NCI-H2029 (cell line): ENCODE measurements at regions not wholly inside any gene's neighbourhood (a gene's known extent, or its start where the extent isn't known, plus 50 kb on each side); places are given as distances from the start of the nearest gene placed in this dataset.
"Not testable (repeated sequence)": the region's sequence is repeated elsewhere in the genome, so short reads cannot be mapped to it uniquely, and the experiment has no call there.

Experiments used
- DNase-seq: peaks from one replicate; lab custom pipeline; 2025; lab: John Stamatoyannopoulos, UW

- DNase-seq: no peak
These were observed 178.1 kb upstream of the SEMA3E start for GRCh38 chr7:83827036-83827435.

DNA sequence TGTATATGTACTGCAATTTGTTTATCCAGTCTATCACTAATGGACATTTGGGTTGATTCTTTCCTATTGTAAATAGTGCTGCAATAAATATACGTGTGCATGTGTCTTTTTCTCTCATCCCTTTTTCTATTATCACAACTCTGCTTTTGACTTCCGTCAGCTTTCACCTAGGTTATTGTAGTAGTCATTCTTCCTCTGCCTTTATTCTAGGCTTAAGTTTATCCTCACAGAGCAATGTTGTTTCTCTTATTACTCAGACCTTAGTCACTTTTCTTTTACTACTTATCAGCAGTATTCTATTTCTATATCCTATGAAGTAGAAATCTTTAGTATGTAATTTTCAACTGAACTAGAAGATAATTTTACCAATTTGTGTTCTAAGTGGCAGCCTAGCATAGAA, 175.3 kb upstream of the SEMA3E start:
- DNase-seq: no peak

DNA sequence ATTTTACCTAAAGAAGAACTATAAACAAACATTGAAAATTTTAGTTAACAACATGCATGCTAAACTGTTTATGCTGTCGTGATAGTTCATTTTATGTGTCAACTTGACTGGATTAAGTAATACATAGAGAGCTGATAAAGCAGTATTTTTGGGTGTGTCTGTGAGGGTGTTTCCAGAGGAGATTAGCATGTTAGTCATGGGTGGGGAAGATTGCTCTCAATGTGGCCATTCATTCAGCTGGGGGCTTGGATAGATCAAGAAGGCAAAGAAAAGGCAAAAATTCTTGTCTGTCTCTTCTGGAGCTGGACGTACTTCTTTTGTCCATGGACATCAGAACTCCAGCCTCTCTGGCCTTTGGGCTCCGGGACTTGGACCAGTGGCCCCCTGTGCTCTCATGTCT, 172.9 kb upstream of the SEMA3E start:
- no peak for DNase-seq

- no peak for DNase-seq
These were observed 171.7 kb upstream of the SEMA3E start for GRCh38 chr7:83820641-83821040.

GRCh38 chr7:83819911-83820310, 171.0 kb upstream of the SEMA3E start:
- DNase-seq: no peak

DNA sequence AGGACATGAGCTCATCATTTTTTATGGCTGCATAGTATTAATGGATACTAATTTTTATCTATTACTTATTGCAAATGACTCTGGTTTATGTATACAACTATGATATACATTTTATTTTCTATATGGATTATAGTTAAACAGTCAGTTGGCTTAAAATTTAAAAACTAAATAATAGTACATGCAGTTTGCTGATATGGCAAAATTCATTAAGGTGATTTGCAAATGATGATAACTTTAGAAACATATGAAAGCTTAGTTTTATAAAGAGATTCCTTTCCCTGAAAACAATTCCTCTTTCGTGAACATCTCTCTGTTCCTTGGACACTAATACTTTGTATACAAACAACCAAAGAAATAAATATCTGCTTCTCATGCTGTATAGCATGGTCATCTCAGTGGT, 165.5 kb upstream of the SEMA3E start:
- no peak for DNase-seq

DNA sequence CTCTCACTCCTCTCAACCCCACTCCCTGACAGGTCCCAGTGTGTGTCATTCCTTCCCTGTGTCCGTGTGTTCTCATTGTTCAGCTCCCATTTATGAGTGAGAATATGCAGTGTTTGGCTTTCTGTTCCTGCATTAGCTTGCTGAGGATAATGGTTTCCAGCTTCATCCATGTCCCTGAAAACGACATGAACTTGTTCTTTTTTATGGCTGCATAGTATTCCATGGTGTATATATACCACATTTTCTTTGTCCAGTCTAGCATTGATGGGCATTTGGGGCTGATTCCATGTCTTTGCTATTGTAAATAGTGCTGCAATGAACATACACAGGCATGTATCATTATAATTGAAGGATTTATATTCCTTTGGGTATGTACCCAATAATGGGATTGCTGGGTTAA, 163.6 kb upstream of the SEMA3E start:
- not testable (repeated sequence) for DNase-seq

GRCh38 chr7:83808982-83809381, 160.0 kb upstream of the SEMA3E start:
- DNase-seq: no peak

DNA sequence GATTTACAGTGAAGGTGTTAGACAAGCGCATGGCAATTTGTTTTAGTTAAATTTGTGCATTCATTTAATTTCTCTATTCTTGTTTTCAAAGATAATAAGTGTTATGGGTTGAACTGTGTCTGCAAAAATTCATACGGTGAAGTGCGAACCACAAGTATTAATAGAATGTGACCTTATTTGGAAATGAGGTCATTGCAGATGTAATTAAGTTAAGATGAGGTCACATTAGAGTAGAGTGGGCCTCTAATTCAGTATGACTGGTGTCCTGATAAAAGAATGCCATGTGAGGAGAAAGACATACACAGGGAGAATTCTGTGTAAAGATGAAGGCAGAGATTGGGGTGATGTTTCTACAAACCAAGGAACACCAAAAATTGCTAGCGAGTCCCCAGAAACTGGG, 158.8 kb upstream of the SEMA3E start:
- DNase-seq: no peak

DNA sequence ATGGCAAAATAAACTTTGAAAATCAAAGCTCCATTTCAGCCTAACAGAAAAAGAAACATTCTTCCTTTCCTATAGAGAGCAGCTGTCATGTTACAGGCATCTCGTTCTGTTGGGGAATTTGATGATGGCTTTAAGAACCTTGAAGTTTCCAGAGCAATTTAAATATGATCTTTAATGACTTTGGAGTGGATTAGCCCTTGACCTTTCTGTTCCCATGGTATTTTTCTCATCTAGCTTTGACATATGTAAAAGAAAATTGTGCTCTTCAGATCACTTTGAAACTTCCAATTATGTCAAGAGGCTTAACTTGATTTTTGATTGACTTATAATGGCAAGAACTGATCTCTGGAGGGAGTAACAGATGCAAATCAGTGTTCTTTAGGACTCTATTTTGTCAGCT, 157.6 kb upstream of the SEMA3E start:
- DNase-seq: no peak

GRCh38 chr7:83799333-83799732, 150.4 kb upstream of the SEMA3E start:
- no peak for DNase-seq

GRCh38 chr7:83798489-83798888, 149.6 kb upstream of the SEMA3E start:
- DNase-seq: no peak

DNA sequence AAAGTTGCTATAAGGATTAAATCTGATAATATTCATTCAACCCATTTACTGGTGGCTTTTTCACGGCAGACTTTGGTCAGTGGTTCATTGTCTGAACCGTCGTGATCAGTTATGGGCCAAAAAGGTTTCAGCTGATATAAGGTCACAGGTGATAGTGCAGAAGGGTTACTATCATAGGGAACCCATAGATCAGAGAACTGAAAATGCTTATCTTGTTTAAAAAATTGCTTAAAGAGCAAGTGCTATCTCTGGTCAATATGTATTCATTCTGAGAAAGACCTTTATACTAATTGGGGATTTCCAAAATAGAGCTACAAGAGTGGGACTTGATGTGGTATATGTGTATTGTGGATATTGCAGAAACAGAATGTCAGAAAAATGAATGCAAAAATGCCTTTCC, 147.8 kb upstream of the SEMA3E start:
- no peak for DNase-seq

DNA sequence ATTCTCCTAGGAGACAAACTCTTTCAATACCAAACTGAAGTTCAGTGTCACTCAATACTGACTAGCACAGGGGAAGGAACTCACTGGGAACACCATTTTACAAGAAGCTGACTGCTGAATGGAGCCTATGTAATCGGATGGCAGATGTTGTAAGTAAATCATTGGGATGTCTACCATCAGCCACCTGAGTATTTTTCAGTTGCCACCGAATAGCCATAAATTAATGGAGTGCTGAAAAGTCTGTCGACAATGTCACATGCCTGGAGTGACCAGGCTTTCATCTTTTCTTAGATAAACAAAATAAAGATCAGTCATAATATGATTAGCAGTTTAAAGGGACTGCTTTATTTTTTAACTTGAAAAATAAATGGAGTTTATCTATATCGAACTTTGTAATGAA, 145.9 kb upstream of the SEMA3E start:
- DNase-seq: no peak

DNA sequence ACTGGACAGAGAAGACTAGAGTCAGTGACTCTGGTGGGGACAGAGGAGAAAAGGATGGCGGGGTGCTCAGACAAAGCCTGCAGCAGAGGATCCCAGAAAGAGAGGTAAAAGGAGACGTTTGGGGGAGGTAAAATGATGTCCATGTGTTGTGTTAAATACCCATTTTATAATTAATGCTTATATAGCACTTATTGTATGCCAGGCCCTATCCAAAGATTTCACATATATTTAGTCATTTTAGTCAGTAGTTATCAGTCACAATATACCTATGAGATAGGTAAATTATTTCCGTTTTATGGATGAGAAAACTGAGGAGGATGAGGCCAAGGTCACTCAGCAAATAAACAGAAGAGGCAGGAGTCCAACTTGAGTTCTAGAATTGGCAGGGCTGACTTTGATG, 144.6 kb upstream of the SEMA3E start:
- DNase-seq: no peak

DNA sequence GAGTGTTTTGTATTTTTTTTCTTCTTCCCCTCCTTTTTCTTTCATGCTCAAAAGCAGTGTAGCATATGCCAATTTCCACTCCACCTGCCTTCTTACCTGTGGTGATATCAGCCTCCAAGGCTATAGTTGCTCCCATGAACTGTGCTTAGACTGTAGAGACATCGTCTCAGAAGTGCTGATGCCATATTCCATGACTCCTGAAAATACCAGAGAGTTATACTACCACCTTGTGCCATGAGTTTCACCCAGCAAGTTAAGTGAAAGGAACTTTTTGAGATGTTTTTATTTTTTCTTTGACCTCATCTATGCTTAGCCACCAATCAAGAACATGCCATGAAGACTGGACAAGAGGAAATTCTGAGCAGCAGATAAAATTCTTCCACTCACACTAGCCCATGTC, 142.8 kb upstream of the SEMA3E start:
- no peak for DNase-seq

GRCh38 chr7:83786858-83787257, 137.9 kb upstream of the SEMA3E start:
- no peak for DNase-seq

DNA sequence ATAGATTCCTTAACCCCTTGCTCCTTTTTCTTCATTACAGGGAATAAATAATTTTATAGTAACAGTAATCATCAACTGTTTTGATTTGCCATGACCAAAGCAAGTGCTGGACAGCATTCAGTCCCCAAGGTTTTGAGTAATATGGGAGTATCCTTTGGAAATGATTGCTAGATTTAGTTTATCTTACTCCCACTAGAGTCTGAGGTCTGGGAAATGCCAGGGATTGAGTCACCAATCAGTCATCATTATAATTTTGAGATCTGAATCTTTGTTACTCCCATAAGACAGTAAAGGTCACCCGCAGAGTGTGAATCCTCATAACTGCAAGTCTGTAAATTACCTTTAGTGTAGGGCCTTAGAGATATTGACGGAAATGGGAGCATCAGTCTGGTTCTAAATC, 133.7 kb upstream of the SEMA3E start:
- DNase-seq: no peak

DNA sequence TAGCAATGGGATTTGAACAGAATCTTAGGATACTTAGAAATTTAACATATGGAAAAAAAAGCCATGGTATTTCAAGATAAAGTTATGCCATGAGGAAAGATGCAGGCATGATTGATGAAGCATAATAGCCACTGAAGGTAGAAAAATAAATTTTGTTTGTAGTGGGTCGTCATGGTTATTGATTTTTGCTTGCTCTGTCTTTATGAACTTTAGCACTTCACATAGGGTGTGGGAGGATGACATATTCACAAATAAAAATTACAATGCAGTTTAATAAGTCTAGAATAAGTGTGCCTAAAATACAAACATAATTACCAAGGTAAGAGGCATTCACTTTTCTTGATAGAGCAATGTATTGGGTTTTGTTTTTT, 129.1 kb upstream of the SEMA3E start:
- DNase-seq: no peak

DNA sequence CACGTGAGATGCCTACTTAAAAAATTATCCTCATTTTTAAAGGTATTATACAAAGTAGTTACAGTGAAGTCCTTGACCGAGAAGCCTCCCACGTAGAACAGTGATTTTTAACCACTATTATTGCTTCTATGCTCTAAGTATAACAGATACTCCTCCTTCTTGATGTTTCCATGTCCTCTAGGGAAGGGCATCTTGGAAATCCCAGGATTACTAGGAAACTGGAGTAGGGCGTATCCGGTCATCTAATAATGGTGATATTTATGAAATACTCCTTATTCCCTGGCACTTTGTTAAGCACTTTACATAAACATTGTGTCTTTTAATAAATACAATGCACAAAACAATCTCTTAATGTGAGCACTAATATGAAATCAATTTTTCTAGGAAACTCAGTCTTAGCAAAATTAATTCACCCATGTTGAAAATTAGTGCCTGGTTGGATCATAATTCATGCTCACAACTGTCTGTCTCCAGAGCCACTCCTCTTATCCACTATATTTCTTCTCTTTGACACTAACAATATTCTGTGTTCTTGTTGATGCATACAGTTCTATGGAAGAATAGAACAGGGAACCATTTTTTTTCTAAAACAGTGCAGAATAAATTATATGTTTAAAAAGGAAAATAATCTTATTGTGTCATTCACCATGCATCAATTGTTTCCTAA, 128.6 kb upstream of the SEMA3E start:
- no peak for DNase-seq

GRCh38 chr7:83769407-83769806, 120.5 kb upstream of the SEMA3E start:
- no peak for DNase-seq

- DNase-seq: no peak
These were observed 102.3 kb upstream of the SEMA3E start for GRCh38 chr7:83751217-83751616.

- no peak for DNase-seq
These were observed 100.6 kb upstream of the SEMA3E start for GRCh38 chr7:83749495-83749894.

GRCh38 chr7:83739527-83739926, 90.6 kb upstream of the SEMA3E start:
- no peak for DNase-seq
